Mesenchymal stem cell (in vitro differentiated cells and primary cell): ENCODE measurements at regions not wholly inside any gene's neighbourhood (a gene's known extent, or its start where the extent isn't known, plus 50 kb on each side); places are given as distances from the start of the nearest gene placed in this dataset.

Experiments used
- DNase-seq: peaks from one replicate; pipeline ENCODE4 v3.0.0-alpha.2; 2013
- H2AFZ ChIP-seq: one replicate; pipeline ENCODE4 v1.6.1; 2013; ENCODE audit warnings: low read depth, mild to moderate bottlenecking, control low read depth, inconsistent platforms, low read length, moderate library complexity
- H2AK5ac ChIP-seq: 2 replicates; pipeline ENCODE4 v1.6.1; 2013; ENCODE audit warnings: low read length, moderate library complexity, mild to moderate bottlenecking, inconsistent platforms; ENCODE audit not compliant: severe bottlenecking
- H2BK120ac ChIP-seq: one replicate; pipeline ENCODE4 v1.6.1; 2013; ENCODE audit warnings: low read depth, mild to moderate bottlenecking, inconsistent platforms, low read length, moderate library complexity
- H2BK12ac ChIP-seq, 2 experiments: one replicate each; pipeline ENCODE4 v1.6.1; 2013; ENCODE audit warnings: inconsistent platforms in 2 of 2, low read length in 2 of 2, mild to moderate bottlenecking in 2 of 2, moderate library complexity in 2 of 2, control low read depth in 1 of 2
- H2BK15ac ChIP-seq: one replicate; pipeline ENCODE4 v1.6.1; 2013; ENCODE audit warnings: mild to moderate bottlenecking, low read depth, inconsistent platforms; ENCODE audit not compliant: poor library complexity, severe bottlenecking
- H2BK5ac ChIP-seq: 2 replicates; pipeline ENCODE4 v1.6.1; 2013; ENCODE audit warnings: low read depth, mild to moderate bottlenecking, low read length, control low read depth, inconsistent platforms; ENCODE audit not compliant: poor library complexity, severe bottlenecking
- H3K14ac ChIP-seq, 2 experiments: one replicate each; pipeline ENCODE4 v1.6.1; 2013; ENCODE audit warnings: inconsistent platforms in 2 of 2, low read length in 2 of 2, control low read depth in 1 of 2, mild to moderate bottlenecking in 1 of 2, moderate library complexity in 1 of 2
- H3K18ac ChIP-seq, 2 experiments: one replicate each; pipeline ENCODE4 v1.6.1; 2013; ENCODE audit warnings: inconsistent platforms in 2 of 2, low read length in 2 of 2, control low read depth in 1 of 2, low read depth in 1 of 2, mild to moderate bottlenecking in 1 of 2
- H3K23ac ChIP-seq, 2 experiments: one replicate each; pipeline ENCODE4 v1.6.1; 2013; ENCODE audit warnings: inconsistent platforms in 2 of 2, low read length in 2 of 2, mild to moderate bottlenecking in 2 of 2, moderate library complexity in 2 of 2, control low read depth in 1 of 2
- H3K27ac ChIP-seq: 2 replicates; pipeline ENCODE4 v1.5.1; 2013; ENCODE audit warnings: mild to moderate bottlenecking, moderate library complexity, low read length, control low read depth, inconsistent platforms; ENCODE audit not compliant: poor library complexity, severe bottlenecking
- H3K27me3 ChIP-seq, 2 experiments: 2 replicates each; pipeline versions ENCODE4 v1.6.1 to v1.7.0; 2013; ENCODE audit warnings: low read length in 2 of 2, mild to moderate bottlenecking in 2 of 2, moderate library complexity in 2 of 2, control low read depth in 1 of 2, inconsistent platforms in 1 of 2; ENCODE audit not compliant: control insufficient read depth in 1 of 2, insufficient read depth in 1 of 2
- H3K36me3 ChIP-seq, 2 experiments: 2 replicates each; pipeline versions ENCODE4 v1.6.1 to v1.7.0; 2013; ENCODE audit warnings: low read length in 2 of 2, control low read depth in 1 of 2, inconsistent platforms in 1 of 2, low read depth in 1 of 2, mild to moderate bottlenecking in 1 of 2; ENCODE audit not compliant: insufficient read depth in 2 of 2, control insufficient read depth in 1 of 2
- H3K4ac ChIP-seq, 2 experiments: one replicate each; pipeline ENCODE4 v1.6.1; 2013; ENCODE audit warnings: inconsistent platforms in 2 of 2, low read length in 2 of 2, mild to moderate bottlenecking in 2 of 2, moderate library complexity in 2 of 2, control low read depth in 1 of 2, low read depth in 1 of 2
- H3K4me1 ChIP-seq: 2 replicates; pipeline ENCODE4 v1.6.1; 2013; ENCODE audit warnings: low read depth, low read length, control low read depth; ENCODE audit not compliant: control insufficient read depth, insufficient read depth
- H3K4me2 ChIP-seq: 2 replicates; pipeline ENCODE4 v1.6.1; 2013; ENCODE audit warnings: low read length, mild to moderate bottlenecking, inconsistent platforms; ENCODE audit not compliant: poor library complexity, severe bottlenecking
- H3K4me3 ChIP-seq, 2 experiments: 2 replicates each; pipeline versions ENCODE4 v1.5.1 to v1.7.0; 2013; ENCODE audit warnings: low read length in 2 of 2, mild to moderate bottlenecking in 2 of 2, control low read depth in 1 of 2, low read depth in 1 of 2; ENCODE audit not compliant: insufficient read depth in 1 of 2
- H3K79me1 ChIP-seq: replicated peaks from 2 replicates; pipeline ENCODE4 v1.6.1; 2013; ENCODE audit warnings: mild to moderate bottlenecking, control low read depth, low read length, inconsistent platforms; ENCODE audit not compliant: poor library complexity, severe bottlenecking
- H3K9ac ChIP-seq: 2 replicates; pipeline ENCODE4 v1.7.0; 2013; ENCODE audit warnings: mild to moderate bottlenecking, low read length, moderate library complexity
- H3K9me3 ChIP-seq: 2 replicates; pipeline ENCODE4 v1.7.0; 2013; ENCODE audit warnings: mild to moderate bottlenecking, low read length; ENCODE audit not compliant: control insufficient read depth
- H4K8ac ChIP-seq: one replicate; pipeline ENCODE4 v1.6.1; 2013; ENCODE audit warnings: inconsistent platforms, mild to moderate bottlenecking, low read length, moderate library complexity
- H4K91ac ChIP-seq: one replicate; pipeline ENCODE4 v1.6.1; 2013; ENCODE audit warnings: mild to moderate bottlenecking, low read length, inconsistent platforms
- WGBS: methylation state at CpG from one replicate; pipeline ENCODE4 v1.1.7; 2013; ENCODE audit warnings: mixed read lengths; 5-methylcytosine and 5-hydroxymethylcytosine counted together

DNA sequence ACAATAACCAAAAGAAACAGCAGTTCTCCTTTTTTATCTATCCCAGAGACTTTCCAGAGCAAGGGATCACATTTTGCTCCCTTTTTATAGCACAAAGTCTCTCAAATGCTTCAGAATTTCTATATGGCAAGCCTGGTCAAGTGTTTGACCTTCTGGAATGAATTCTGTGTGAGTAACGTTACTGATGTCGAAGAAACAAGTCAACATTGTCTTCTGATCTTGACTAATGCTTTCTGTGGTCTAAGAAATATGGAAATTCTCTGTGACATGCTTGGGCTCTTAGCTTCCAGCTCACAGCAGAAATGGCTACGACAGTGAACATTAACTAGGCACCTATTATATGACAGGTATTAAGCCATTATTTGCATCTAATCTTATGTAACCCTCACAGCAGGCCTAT, 411.7 kb downstream of the CADM1 start:
- DNase-seq = no peak
- 53% methylated on average over 3 of the region's 3 CpGs for WGBS
- Histone ChIP-seq H2AK5ac (no peak overlapping the region), H2AFZ (no peak overlapping the region), H4K8ac (no peak overlapping the region), H3K27me3 (peaks cover 0 to 6% of the 10 kb centered on the region in 2 experiments), H3K9me3 (no peaks in the 10 kb centered on the region), H3K4me1 (no peaks in the 10 kb centered on the region), H2BK15ac (no peak overlapping the region), H2BK120ac (no peak overlapping the region), H3K18ac (no peak overlapping the region), H3K4ac (no peak overlapping the region), H2BK5ac (no peak overlapping the region), H3K9ac (no peak overlapping the region), H3K79me1 (no peaks in the 10 kb centered on the region), H3K14ac (no peak overlapping the region), H3K23ac (no peak overlapping the region), H4K91ac (no peak overlapping the region), H3K27ac (no peak overlapping the region), H2BK12ac (no peak overlapping the region), H3K36me3 (no peaks in the 10 kb centered on the region), H3K4me3 (no peak overlapping the region), H3K4me2 (no peak overlapping the region)

DNA sequence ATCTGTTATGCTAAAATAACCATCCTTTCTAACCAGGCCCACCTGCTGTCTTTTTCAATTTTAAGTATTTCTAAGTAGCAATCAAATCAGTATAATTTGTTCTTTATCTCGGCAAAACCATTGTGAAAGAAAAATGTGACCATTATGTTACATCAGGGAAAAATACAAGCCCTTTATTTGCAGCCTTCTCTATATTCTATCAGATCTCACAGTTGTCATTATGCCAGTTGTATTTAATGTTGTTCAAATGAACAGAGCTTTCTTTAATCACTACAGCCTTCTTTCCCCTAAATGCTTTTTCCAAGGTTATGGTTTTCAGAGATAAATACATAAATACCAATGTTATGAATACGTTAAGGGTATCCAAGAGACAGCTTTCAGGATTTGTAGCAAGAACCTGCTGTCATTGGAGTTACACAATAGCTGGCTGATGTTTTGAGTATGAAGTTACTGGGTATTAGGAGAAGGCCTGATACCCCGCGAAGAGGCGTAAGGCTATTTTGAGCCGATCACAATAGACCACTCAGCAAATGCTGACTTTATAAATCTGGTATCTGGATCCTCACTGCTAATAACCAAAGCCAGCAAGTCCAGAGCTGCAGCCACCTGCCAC, 406.3 kb downstream of the CADM1 start:
- no peaks in the 10 kb centered on the region for H3K4me1 ChIP-seq
- WGBS = 74% methylated on average over 5 of the region's 6 CpGs
- H3K18ac ChIP-seq = no peak overlapping the region

DNA sequence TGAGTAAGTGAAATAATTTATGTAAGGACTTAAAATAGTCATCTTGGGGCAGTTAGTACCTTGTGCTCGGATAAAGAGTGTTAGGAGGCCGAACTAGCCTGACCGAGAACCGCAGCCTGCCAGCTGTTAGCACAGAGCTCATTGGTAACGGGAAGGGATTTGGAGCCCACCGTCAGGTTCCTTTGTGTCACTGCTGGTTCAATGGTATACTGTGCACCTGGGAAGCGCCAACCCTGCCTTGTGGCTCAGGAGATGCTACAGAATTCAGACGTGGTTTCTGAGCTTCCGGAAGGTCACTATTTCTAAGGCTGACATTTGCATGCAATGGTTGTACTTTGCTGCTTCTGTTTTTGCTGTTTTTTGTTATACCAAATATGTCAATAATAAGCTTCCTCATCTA, 403.5 kb downstream of the CADM1 start:
- H3K9me3 ChIP-seq = no peaks in the 10 kb centered on the region
- no peak overlapping the region for H3K4ac ChIP-seq
- H3K14ac ChIP-seq = no peak overlapping the region

More for the DNA sequence above, 406.3 kb downstream of the CADM1 start:
- peaks cover 0 to 12% of the 10 kb centered on the region in 2 experiments for H3K27me3 ChIP-seq
- H3K14ac ChIP-seq = no peak overlapping the region
- H2BK5ac ChIP-seq = no peak overlapping the region
- H3K9ac ChIP-seq = no peak overlapping the region
- H4K91ac ChIP-seq = no peak overlapping the region
- no peak for DNase-seq
- no peaks in the 10 kb centered on the region for H3K36me3 ChIP-seq
- no peaks in the 10 kb centered on the region for H3K79me1 ChIP-seq
- H3K4me2 ChIP-seq = no peak overlapping the region
- H3K23ac ChIP-seq = no peak overlapping the region
- no peak overlapping the region for H2BK120ac ChIP-seq
- no peaks in the 10 kb centered on the region for H3K9me3 ChIP-seq
- H3K27ac ChIP-seq = no peak overlapping the region
- no peak overlapping the region for H2BK12ac ChIP-seq
- H3K4me3 ChIP-seq = no peak overlapping the region
- no peak overlapping the region for H2AK5ac ChIP-seq
- H2AFZ ChIP-seq = no peak overlapping the region
- H2BK15ac ChIP-seq = no peak overlapping the region
- no peak overlapping the region for H4K8ac ChIP-seq
- H3K4ac ChIP-seq = no peak overlapping the region

DNA sequence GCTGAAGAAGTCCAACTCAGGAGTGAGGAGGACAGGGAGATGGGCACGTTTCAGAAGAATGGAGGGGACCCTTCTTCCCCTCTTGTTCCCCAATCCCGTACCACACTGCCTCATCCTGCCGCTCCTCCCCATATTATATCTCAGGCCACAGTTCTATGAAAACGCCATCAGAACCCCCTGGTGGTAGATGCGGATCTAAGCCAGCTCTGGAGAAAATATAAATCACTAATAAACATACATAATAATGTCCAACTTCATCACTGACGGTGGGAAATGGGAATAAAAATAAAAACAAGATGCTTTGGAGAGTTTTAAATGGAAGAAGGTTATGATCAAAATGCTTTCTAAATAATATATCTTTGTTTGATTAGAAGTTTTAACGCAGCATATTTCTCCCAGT, 400.3 kb downstream of the CADM1 start:
- no peak overlapping the region for H3K4ac ChIP-seq
- H4K91ac ChIP-seq = no peak overlapping the region
- no peak overlapping the region for H3K4me2 ChIP-seq
- H2BK5ac ChIP-seq = no peak overlapping the region
- H4K8ac ChIP-seq = no peak overlapping the region
- no peaks in the 10 kb centered on the region for H3K79me1 ChIP-seq
- H3K9me3 ChIP-seq = no peaks in the 10 kb centered on the region
- no peak overlapping the region for H2BK12ac ChIP-seq
- no peak overlapping the region for H2BK120ac ChIP-seq
- H2AK5ac ChIP-seq = no peak overlapping the region
- WGBS = 57% methylated on average over 4 of the region's 7 CpGs
- no peak overlapping the region for H2BK15ac ChIP-seq
- H3K4me3 ChIP-seq = no peak overlapping the region
- no peaks in the 10 kb centered on the region for H3K4me1 ChIP-seq
- H3K27ac ChIP-seq = no peak overlapping the region
- H3K14ac ChIP-seq = no peak overlapping the region
- no peak overlapping the region for H2AFZ ChIP-seq
- H3K23ac ChIP-seq = no peak overlapping the region
- no peak for DNase-seq
- no peak overlapping the region for H3K18ac ChIP-seq
- peaks cover 0 to 12% of the 10 kb centered on the region in 2 experiments for H3K27me3 ChIP-seq
- H3K9ac ChIP-seq = no peak overlapping the region
- H3K36me3 ChIP-seq = no peaks in the 10 kb centered on the region

More for the DNA sequence above, 403.5 kb downstream of the CADM1 start:
- H2BK5ac ChIP-seq = no peak overlapping the region
- no peak overlapping the region for H2BK15ac ChIP-seq
- H3K79me1 ChIP-seq = no peaks in the 10 kb centered on the region
- no peak overlapping the region for H2BK12ac ChIP-seq
- no peaks in the 10 kb centered on the region for H3K36me3 ChIP-seq
- no peak overlapping the region for H2BK120ac ChIP-seq
- no peak overlapping the region for H4K8ac ChIP-seq
- H3K27ac ChIP-seq = no peak overlapping the region
- WGBS = 91% methylated on average over 9 of the region's 9 CpGs
- H3K27me3 ChIP-seq = peaks cover 0 to 12% of the 10 kb centered on the region in 2 experiments
- no peak overlapping the region for H3K23ac ChIP-seq
- no peak overlapping the region for H3K4me3 ChIP-seq
- no peak for DNase-seq
- H3K18ac ChIP-seq = no peak overlapping the region
- no peak overlapping the region for H2AFZ ChIP-seq
- no peak overlapping the region for H2AK5ac ChIP-seq
- H3K4me1 ChIP-seq = no peaks in the 10 kb centered on the region
- no peak overlapping the region for H4K91ac ChIP-seq
- no peak overlapping the region for H3K4me2 ChIP-seq
- H3K9ac ChIP-seq = no peak overlapping the region
